ENCODE measurements at regions not wholly inside any gene's neighbourhood (a gene's known extent, or its start where the extent isn't known, plus 50 kb on each side); places are given as distances from the start of the nearest gene placed in this dataset.

GRCh38 chr18:51603111-51603510 is 405.6 kb upstream of the MEX3C start:
- no peak for DNase-seq

- DNase-seq: no peak
These were observed 406.1 kb upstream of the MEX3C start for GRCh38 chr18:51603551-51603950.

- DNase-seq: no peak
These were observed 413.0 kb upstream of the MEX3C start for GRCh38 chr18:51610481-51610880.

GRCh38 chr18:51611326-51611725 is 413.8 kb upstream of the MEX3C start:
- no peak for DNase-seq

GRCh38 chr18:51614033-51614432 is 416.6 kb upstream of the MEX3C start:
- no peak for DNase-seq

- DNase-seq: no peak
These were observed 417.6 kb upstream of the MEX3C start for GRCh38 chr18:51614967-51615571.

- no peak for DNase-seq
These were observed 419.7 kb upstream of the MEX3C start for GRCh38 chr18:51617167-51617566.

GRCh38 chr18:51617572-51618260 is 420.2 kb upstream of the MEX3C start:
- DNase-seq: no peak

- DNase-seq: no peak
These were observed 421.8 kb upstream of the MEX3C start for GRCh38 chr18:51619283-51619682.

- DNase-seq: no peak
These were observed 423.8 kb upstream of the MEX3C start for GRCh38 chr18:51621113-51621863.

GRCh38 chr18:51621864-51622160 is 424.3 kb upstream of the MEX3C start:
- no peak for DNase-seq

- no peak for DNase-seq
These were observed 425.2 kb upstream of the MEX3C start for GRCh38 chr18:51622702-51623101.

- no peak for DNase-seq
These were observed 426.2 kb upstream of the MEX3C start for GRCh38 chr18:51623653-51624052.

- DNase-seq: no peak
These were observed 433.2 kb upstream of the MEX3C start for GRCh38 chr18:51630706-51631105.

- no peak for DNase-seq
These were observed 440.4 kb upstream of the MEX3C start for GRCh38 chr18:51637881-51638280.

GRCh38 chr18:51639541-51639940 is 442.1 kb upstream of the MEX3C start:
- DNase-seq: no peak

GRCh38 chr18:51643483-51643882 is 446.0 kb upstream of the MEX3C start:
- DNase-seq: no peak

GRCh38 chr18:51645607-51646006 is 448.1 kb upstream of the MEX3C start:
- no peak for DNase-seq

GRCh38 chr18:51647346-51647745 is 449.9 kb upstream of the MEX3C start:
- no peak for DNase-seq

- no peak for DNase-seq
These were observed 450.5 kb upstream of the MEX3C start for GRCh38 chr18:51647942-51648341.

GRCh38 chr18:51649796-51650195 is 452.3 kb upstream of the MEX3C start:
- DNase-seq: no peak

GRCh38 chr18:51651761-51652160 is 454.3 kb upstream of the MEX3C start:
- DNase-seq: no peak

GRCh38 chr18:51653507-51654213 is 456.2 kb upstream of the MEX3C start:
- no peak for DNase-seq

Measured in activated naive CD4-positive, alpha-beta T cell treated with anti-CD3 and anti-CD28 coated beads, Interleukin-2, amount 50 U/mL, for 16 hours (primary cell).